GM12875 (cell line): ENCODE measurements at regions not wholly inside any gene's neighbourhood (a gene's known extent, or its start where the extent isn't known, plus 50 kb on each side); places are given as distances from the start of the nearest gene placed in this dataset.
"Not testable (repeated sequence)": the region's sequence is repeated elsewhere in the genome, so short reads cannot be mapped to it uniquely, and the experiment has no call there.

Experiments
- H3K4me3 ChIP-seq: one replicate; pipeline ENCODE4 v1.5.1; 2011; ENCODE audit warnings: low read depth, low read length, control low read depth
- TF ChIP-seq, protein P1 (sequence below): IDR thresholded peaks from 2 replicates; pipeline ENCODE4 v1.5.1; 2011; ENCODE audit warnings: low read depth, mild to moderate bottlenecking, control low read depth, inconsistent platforms, low read length, moderate library complexity, borderline replicate concordance; ENCODE audit not compliant: insufficient read depth

DNA sequence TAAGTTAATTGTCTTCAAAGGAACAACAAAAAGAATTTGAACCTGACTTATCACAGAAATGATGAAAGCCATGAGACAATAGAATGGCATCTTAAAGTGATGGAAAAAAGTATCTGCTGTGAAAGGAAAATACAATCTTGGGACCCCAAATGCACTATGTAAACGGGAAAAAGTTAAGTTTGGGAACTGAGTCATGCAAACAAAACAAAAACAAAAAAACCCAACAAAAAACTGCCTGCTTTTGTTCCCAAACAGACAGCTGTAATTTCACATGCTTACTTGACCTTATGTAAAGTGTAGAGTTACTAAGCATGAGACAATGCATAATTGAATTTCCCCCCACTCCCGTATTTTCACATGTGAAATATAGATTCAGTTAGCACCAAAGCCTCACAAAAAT lies 122.1 kb upstream of the RBMS1 start:
- TF ChIP-seq, protein P1, sequence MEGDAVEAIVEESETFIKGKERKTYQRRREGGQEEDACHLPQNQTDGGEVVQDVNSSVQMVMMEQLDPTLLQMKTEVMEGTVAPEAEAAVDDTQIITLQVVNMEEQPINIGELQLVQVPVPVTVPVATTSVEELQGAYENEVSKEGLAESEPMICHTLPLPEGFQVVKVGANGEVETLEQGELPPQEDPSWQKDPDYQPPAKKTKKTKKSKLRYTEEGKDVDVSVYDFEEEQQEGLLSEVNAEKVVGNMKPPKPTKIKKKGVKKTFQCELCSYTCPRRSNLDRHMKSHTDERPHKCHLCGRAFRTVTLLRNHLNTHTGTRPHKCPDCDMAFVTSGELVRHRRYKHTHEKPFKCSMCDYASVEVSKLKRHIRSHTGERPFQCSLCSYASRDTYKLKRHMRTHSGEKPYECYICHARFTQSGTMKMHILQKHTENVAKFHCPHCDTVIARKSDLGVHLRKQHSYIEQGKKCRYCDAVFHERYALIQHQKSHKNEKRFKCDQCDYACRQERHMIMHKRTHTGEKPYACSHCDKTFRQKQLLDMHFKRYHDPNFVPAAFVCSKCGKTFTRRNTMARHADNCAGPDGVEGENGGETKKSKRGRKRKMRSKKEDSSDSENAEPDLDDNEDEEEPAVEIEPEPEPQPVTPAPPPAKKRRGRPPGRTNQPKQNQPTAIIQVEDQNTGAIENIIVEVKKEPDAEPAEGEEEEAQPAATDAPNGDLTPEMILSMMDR = no peak
- H3K4me3 ChIP-seq = no peak overlapping the region

DNA sequence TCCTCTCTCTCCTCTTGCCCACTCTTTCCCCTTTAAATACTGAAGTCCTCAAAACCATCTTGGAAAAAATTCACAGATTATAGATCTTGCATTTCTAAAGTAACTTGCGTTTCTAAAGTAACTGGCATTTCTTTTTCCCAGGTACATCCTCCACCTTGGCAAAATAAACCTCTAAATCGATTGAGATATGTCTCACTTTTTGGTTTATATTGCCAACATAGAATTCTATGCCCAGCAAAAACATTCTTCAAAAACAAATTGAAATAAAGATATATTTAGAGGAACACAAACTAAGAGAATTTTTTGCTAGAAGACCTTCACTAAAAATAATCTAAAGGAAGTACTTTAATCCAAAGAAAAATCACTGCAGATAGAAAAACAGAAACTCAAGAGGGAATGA lies 122.5 kb upstream of the RBMS1 start:
- H3K4me3 ChIP-seq = no peak overlapping the region
- TF ChIP-seq, protein P1 = no peak

DNA sequence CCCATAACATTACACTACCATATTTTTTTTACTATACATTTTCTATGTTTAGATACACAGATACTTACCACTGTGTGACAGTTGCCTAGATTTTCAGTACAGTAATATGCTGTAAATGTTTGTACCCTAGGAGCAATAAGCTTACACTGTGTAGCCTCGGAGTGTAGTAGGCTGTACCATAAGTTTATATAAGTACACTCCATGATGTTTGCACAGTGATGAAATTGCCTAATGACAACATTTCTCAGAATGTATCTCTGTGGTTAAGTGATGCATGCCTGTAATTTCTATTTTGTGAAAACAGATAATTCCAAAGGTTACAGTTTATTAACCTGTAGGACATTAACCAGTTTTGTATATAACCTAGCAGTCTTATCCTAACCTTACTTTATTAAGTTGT lies 128.1 kb upstream of the RBMS1 start:
- H3K4me3 ChIP-seq = no peak overlapping the region
- TF ChIP-seq, protein P1 = no peak

DNA sequence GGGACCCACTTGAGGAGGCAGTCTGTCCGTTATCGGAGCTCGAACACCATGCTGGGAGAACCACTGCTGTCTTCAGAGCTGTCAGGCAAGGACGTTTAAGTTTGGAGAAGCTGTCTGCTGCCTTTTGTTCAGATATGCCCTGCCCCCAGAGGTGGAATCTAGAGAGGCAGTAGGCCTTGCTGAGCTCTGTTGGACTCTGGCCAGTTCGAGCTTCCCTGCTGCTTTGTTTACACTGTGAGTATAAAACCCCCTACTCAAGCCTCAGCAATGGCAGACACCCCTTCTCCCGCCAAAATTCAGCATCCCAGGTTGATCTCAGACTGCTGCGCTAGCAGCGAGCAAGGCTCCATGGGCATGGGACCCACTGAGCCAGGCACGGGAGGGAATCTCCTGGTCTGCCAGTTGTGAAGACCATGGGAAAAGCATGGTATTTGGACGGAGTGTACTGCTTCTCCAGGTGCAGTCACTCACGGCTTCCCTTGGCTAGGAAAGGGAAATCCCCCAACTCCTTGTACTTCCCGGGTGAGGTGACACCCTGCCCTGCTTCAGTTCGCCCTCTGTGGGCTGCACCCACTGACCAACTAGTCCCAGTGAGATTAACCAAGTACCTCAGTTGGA lies 134.5 kb upstream of the RBMS1 start:
- not testable (repeated sequence) for H3K4me3 ChIP-seq

DNA sequence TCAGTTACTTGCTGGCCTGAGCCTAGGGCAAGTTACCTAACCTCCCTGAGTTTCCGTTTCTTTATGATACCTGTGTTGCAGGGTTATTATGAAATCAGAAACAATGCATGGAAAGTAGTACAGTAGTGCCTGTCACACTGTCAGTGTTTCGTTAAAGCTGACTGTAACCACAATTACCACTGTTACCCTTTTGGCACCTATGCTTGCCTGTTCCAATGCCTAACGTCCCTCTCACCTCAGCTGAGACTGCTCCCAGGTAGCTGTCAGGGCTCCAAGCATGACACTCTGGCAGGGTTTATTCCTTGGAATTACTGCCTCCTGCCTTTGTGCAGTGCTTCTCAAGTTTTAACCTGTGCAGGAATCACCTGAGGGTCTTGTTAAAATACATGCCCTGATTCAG lies 135.2 kb upstream of the RBMS1 start:
- H3K4me3 ChIP-seq = no peak overlapping the region
- TF ChIP-seq, protein P1 = no peak

DNA sequence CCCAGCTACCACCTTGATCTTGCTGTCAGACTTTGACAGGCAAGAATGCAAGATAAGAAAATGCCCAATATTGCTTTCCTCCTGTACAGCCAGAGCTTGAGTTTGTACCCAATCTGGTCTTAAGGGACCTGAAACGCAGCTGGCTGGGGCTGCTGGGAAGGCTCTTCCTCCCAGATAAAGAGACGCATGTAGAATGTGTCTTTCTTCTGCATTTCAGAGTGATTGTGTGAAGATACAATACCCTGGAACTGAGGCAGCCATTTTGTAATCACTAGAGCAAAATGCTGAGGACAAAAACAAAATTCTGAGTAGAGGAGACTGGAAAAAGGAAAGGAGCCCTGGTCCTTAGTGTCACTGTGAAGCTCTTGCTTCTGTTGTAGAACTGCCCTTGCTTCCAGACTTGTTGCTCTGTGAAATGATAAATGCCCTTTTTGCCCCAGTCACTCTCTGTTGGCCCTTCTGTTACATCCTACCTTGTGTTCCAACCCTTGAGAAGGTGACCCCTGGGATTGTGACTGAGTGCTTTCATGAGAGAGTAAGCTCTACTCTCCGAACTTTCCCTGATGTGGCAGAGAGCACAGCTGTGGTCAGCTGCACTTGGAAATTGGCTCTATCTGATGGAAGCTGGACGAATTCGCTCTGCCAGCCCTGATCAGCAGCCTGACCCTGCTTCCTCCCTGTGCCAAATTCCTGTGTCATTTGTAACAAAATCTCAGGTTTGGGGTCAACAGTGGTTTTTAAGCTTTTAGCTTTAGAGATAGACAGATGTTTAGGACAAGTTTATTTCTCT lies 137.4 kb upstream of the RBMS1 start:
- TF ChIP-seq, protein P1 = no peak
- no peak overlapping the region for H3K4me3 ChIP-seq

DNA sequence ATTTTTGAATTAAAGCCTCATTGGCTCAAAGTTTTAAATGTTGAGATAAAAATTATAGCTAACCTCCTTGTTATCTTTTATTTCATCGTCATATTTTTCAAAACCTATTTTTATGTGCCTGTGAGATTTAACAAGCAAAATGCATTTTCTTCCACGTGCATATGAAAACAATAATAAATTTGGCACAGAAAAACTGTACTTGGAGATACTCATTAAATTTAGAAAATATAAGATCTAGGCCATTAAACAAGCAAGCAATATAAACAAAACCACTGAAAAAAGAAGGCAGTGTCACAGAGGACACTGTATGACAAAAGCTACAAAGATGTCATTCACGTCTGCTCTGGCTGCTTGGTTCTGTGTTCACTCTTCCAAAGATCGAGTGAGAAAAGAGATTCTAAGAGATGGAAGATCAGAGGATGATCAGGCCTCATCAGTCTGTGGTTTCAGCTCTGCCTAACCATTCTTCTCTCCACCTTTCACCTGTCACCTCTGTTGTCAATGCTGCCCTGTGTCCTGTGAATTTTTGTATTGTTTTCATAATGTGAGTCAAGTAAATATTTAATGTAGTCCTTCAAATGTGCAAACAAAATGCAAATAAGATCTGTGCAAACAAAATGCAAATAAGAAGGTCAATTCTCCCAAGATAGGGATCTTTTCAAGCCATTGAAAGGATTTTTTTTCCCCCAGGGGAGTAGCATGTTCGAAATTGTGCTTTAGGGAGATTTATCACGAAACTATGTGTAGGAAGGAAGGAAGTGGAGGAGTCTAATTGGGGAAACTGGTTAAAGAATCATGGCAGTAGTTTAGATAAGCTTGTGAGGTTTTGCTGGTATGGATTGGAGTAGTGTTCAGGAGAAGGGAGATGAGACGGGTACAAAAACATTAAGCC lies 138.7 kb upstream of the RBMS1 start:
- no peak overlapping the region for H3K4me3 ChIP-seq
- TF ChIP-seq, protein P1 = no peak
